PC-3 (cell line): ENCODE measurements at regions not wholly inside any gene's neighbourhood (a gene's known extent, or its start where the extent isn't known, plus 50 kb on each side); places are given as distances from the start of the nearest gene placed in this dataset.

Experiments used
- EZH2 ChIP-seq: fragments of 300-600 bp; sonication (generic); IDR thresholded peaks from one replicate; pipeline ENCODE4 v1.6.1; 2017; ENCODE audit warnings: antibody characterized with exemption, mild to moderate bottlenecking, low read length; ENCODE audit not compliant: unreplicated experiment
- TF ChIP-seq, protein P1 (sequence below): fragments of 300-600 bp; sonication (generic); conservative IDR thresholded peaks from 2 replicates; pipeline ENCODE4 v1.5.1; 2017; ENCODE audit warnings: antibody characterized with exemption, low read depth, mild to moderate bottlenecking, low read length

DNA sequence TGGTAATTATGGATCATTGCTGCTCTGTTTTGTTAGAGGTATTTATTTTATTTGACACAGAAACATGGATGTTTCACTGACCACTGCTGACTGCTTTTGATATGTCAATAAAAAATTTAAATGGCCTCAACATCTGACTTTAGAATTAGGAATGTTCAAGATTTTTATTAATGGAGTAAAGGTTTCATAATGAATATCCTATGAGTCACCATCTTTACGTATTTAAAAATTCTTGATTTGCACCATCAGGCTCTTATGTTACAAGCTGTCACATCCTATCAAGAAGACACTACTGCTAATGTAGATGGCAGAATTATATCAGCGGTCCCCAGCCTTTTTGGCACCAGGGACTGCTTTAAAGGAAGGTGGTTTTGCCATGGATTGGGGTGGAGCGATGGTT, 578.7 kb upstream of the NRP1 start:
- TF ChIP-seq, protein P1, sequence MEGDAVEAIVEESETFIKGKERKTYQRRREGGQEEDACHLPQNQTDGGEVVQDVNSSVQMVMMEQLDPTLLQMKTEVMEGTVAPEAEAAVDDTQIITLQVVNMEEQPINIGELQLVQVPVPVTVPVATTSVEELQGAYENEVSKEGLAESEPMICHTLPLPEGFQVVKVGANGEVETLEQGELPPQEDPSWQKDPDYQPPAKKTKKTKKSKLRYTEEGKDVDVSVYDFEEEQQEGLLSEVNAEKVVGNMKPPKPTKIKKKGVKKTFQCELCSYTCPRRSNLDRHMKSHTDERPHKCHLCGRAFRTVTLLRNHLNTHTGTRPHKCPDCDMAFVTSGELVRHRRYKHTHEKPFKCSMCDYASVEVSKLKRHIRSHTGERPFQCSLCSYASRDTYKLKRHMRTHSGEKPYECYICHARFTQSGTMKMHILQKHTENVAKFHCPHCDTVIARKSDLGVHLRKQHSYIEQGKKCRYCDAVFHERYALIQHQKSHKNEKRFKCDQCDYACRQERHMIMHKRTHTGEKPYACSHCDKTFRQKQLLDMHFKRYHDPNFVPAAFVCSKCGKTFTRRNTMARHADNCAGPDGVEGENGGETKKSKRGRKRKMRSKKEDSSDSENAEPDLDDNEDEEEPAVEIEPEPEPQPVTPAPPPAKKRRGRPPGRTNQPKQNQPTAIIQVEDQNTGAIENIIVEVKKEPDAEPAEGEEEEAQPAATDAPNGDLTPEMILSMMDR = no peak
- no peak for TF ChIP-seq EZH2
